Activated CD8-positive, alpha-beta T cell treated with anti-CD3 and anti-CD28 coated beads, Interleukin-2, amount 10 ng/mL, durations not matched to agents 7 days and 5 days (primary cell): ENCODE measurements at regions not wholly inside any gene's neighbourhood (a gene's known extent, or its start where the extent isn't known, plus 50 kb on each side); places are given as distances from the start of the nearest gene placed in this dataset.

ENCODE experiments used
- ATAC-seq: fragments of 150-1000 bp; cut with Tn5 transposase; one replicate; pipeline ENCODE4 v1.10.0; 2021; ENCODE audit warnings: moderate library complexity
- CTCF ChIA-PET: fragments of 350-600 bp; sonication (Branson Sonifier 250); formaldehyde crosslinking; loops from one replicate; lab custom pipeline; 2021; ENCODE audit warnings: antibody characterized with exemption; lab: Charles Lee
- POLR2A ChIA-PET: fragments of 350-600 bp; sonication (Branson Sonifier 250); formaldehyde crosslinking; loops from one replicate; lab custom pipeline; 2021; ENCODE audit warnings: antibody characterized with exemption; lab: Charles Lee
- DNase-seq: peaks from one replicate; pipeline ENCODE4 v3.0.0-alpha.2; 2020
- H3K27ac Mint-ChIP-seq: one replicate; pipeline ENCODE4 v1.8.0; 2021; ENCODE audit warnings: mild to moderate bottlenecking, mixed read lengths
- H3K27me3 Mint-ChIP-seq: one replicate; pipeline ENCODE4 v1.8.0; 2021; ENCODE audit warnings: low read depth, mixed read lengths
- H3K36me3 Mint-ChIP-seq: one replicate; pipeline ENCODE4 v1.8.0; 2021; ENCODE audit warnings: low read depth, mixed read lengths
- H3K4me1 Mint-ChIP-seq: one replicate; pipeline ENCODE4 v1.8.0; 2021; ENCODE audit warnings: low read depth, mixed read lengths
- H3K4me3 Mint-ChIP-seq: one replicate; pipeline ENCODE4 v1.8.0; 2021; ENCODE audit warnings: mild to moderate bottlenecking, mixed read lengths
- H3K9me3 Mint-ChIP-seq: one replicate; pipeline ENCODE4 v1.8.0; 2022; ENCODE audit warnings: mixed read lengths; ENCODE audit not compliant: insufficient read depth

DNA sequence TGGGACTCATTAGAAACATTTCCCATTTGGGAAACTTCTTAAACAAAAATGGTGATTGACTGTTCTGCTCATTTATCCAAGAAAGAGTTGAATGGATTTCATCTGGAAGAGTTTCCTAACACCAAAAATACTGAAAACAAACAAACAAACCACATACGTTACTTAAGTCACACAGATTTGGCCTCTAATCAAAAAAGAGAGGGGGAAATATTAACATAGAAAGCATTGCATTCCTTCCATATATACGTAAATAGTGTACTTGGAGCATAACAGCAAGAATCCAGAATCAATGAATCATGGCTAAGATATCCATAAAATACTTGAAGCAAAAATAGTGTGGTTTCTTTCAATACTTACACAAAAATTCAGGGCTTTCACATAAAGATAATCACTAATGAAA lies 189.8 kb upstream of the MAP3K1 start:
- Mint-ChIP-seq H3K27ac (no peak overlapping the region), H3K27me3 (peaks cover 7% of the 10 kb centered on the region), H3K9me3 (peaks cover 24% of the 10 kb centered on the region), H3K36me3 (peaks cover 10% of the 10 kb centered on the region), H3K4me1 (no peaks in the 10 kb centered on the region), H3K4me3 (no peak overlapping the region)
- ATAC-seq = no peak
- POLR2A ChIA-PET = no interaction called here
- DNase-seq = no peak
- CTCF ChIA-PET = no interaction called here

DNA sequence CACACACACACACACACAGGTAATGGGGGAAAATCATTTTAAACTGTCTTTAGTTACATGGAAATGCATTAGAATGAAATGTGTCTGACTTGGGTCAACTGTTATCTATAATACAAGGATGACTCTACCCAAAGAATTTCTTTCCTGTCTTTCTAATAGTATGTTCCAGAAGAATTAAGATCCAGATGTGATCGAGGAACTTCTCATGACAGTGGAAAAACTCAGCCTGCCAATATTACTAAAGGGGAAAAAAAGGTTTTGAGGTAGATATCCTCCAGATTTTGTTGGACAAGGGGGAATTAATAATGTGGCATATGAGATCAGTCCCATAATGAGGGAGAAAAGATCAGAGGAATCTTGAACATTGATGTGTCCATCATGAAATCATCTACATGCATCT lies 190.6 kb upstream of the MAP3K1 start:
- ATAC-seq (no peak), DNase-seq (no peak)
- ChIA-PET POLR2A (no interaction called here), CTCF (no interaction called here)
- no peaks in the 10 kb centered on the region for H3K4me1 Mint-ChIP-seq
- H3K27ac Mint-ChIP-seq = no peak overlapping the region
- H3K9me3 Mint-ChIP-seq = peaks cover 22% of the 10 kb centered on the region
- H3K27me3 Mint-ChIP-seq = peaks cover 6% of the 10 kb centered on the region
- H3K36me3 Mint-ChIP-seq = peaks cover 3% of the 10 kb centered on the region
- H3K4me3 Mint-ChIP-seq = no peak overlapping the region

- peaks cover 11% of the 10 kb centered on the region for H3K36me3 Mint-ChIP-seq
- ATAC-seq (no peak), DNase-seq (no peak)
- ChIA-PET POLR2A (no interaction called here), CTCF (interaction anchor here (1.1 kb wide), 1 partner anchor 191 kb away, joined by 3 read pairs; no protein-coding TSS in a partner anchor)
- H3K27ac Mint-ChIP-seq = no peak overlapping the region
- H3K4me1 Mint-ChIP-seq = no peaks in the 10 kb centered on the region
- peaks cover 6% of the 10 kb centered on the region for H3K27me3 Mint-ChIP-seq
- no peak overlapping the region for H3K4me3 Mint-ChIP-seq
- H3K9me3 Mint-ChIP-seq = peaks cover 18% of the 10 kb centered on the region
These were observed 193.2 kb upstream of the MAP3K1 start for GRCh38 chr5:56622141-56622540.

DNA sequence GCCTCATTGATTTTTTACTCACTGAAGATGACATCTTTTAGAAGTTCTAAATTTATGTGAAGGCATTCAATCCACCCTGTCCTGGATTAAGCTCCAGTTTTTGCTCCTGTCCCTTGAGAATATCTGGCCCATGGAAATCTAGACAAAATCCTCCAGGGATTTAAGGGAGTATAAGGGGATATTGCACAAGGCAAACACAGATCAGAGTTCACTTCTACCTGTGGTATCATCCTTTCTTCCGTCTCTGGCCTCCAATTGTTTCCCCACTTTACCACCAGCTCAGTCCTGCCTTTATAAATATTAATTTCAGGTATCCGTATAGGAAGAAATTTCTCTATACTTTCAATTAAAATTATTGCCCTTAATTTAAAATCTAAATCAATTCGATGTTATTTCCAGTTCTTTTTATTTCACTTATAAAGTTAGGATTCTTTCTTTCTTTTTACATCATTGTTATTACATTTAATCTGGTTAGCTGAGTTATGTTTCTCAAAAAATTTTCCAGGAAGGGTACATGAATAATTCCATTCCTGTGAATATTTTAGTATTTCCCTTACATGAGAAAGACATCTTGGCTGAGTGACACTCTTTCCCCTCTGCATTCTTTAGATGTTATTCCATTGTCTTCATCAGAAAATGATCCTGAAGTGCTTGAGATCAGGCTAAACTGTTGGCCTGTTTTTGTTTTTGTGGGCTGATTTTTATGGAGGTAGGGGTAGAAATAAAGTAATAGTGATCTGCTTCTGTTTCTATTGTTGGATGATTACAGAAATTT lies 194.3 kb upstream of the MAP3K1 start:
- Mint-ChIP-seq H3K27ac (no peak overlapping the region), H3K4me1 (peaks cover 8% of the 10 kb centered on the region), H3K4me3 (no peak overlapping the region), H3K36me3 (peaks cover 16% of the 10 kb centered on the region), H3K27me3 (peaks cover under 1% of the 10 kb centered on the region), H3K9me3 (peaks cover 14% of the 10 kb centered on the region)
- DNase-seq = no peak
- no peak for ATAC-seq
- ChIA-PET CTCF (no interaction called here), POLR2A (no interaction called here)

- ChIA-PET CTCF (no interaction called here), POLR2A (no interaction called here)
- no peak overlapping the region for H3K27ac Mint-ChIP-seq
- peaks cover 39% of the 10 kb centered on the region for H3K4me1 Mint-ChIP-seq
- no peak for ATAC-seq
- DNase-seq = no peak
- H3K9me3 Mint-ChIP-seq = peaks cover 18% of the 10 kb centered on the region
- no peak overlapping the region for H3K4me3 Mint-ChIP-seq
- H3K36me3 Mint-ChIP-seq = peaks cover 33% of the 10 kb centered on the region
- no peaks in the 10 kb centered on the region for H3K27me3 Mint-ChIP-seq
These were observed 197.4 kb upstream of the MAP3K1 start for GRCh38 chr5:56617998-56618397.

DNA sequence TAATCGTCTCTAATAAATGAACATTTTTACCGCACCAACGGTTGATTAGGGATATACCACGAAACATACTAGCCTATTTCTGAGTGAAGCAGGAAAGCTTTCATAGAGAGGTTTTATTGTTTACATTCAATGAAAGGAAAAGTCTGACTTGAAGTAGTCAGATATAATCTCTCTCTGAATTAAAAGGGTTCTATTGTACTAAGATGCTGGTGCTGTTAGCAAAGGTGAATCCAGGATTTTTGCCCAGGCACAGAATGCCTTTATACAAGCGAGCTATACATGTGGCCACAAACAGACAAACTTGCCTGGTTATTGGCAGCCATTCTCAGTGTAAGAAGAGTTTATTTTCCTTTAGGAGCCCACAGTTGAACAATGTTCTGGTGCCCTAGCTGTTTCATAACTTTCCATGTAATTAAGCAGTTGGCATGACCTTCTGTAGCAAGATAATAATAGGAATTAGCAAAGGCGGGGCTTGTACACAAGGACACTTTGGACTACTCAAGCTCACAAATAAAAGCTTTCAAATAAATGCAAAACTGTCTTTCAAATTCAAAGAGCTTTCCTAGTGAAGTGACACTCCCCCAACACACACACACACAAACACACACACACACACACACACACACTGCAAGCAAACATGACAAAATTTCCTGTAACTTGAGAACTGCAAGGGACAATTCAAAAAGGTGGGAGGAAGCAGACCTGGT lies 198.7 kb upstream of the MAP3K1 start:
- ChIA-PET CTCF (interaction anchor here (1.5 kb wide), 1 partner anchor 346 kb away, joined by 3 read pairs; no protein-coding TSS in a partner anchor), POLR2A (no interaction called here)
- DNase-seq (no peak), ATAC-seq (no peak)
- peaks cover 22% of the 10 kb centered on the region for H3K9me3 Mint-ChIP-seq
- no peak overlapping the region for H3K27ac Mint-ChIP-seq
- H3K4me3 Mint-ChIP-seq = no peak overlapping the region
- no peaks in the 10 kb centered on the region for H3K27me3 Mint-ChIP-seq
- H3K4me1 Mint-ChIP-seq = peaks cover 53% of the 10 kb centered on the region
- peaks cover 41% of the 10 kb centered on the region for H3K36me3 Mint-ChIP-seq

DNA sequence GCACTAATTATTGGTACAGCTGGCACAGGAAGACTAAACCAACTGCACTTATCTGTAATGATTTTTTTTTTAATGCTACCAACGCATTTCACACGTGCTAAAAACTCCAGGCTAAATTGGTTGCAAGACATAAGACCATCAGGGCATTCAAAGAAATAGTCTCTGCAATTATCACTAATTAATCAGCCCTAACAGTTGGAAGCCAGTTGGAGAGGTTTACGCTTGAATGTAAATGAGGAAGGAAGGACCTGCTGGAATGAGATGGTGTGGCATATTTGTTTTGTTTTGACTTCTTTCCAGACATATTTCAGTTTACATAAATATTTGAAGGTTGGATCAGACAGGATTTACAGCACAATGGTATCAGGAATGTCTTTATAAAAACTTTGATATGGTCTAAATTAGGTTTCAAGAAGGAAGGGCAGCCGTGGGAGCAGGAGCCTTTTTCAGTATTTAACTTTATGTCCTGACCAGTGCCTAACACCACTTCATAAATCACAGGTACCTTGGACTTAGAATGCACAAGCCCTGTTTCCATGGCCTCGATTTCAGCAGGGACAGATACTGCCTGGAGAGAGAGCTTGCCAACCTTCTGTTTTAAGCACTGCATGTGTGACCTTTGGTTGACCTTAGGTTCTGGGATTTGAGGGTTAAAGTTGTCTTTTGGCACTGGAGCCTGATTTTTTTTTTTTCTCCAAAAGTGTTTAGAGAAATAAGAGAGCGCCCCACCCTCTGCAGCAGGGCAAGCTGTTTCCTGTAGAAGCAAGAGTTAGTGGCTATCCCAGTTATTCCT lies 199.8 kb upstream of the MAP3K1 start:
- ChIA-PET CTCF (interaction anchor here (1.5 kb wide), 1 partner anchor 345 kb away, joined by 3 read pairs; no protein-coding TSS in a partner anchor), POLR2A (no interaction called here)
- Mint-ChIP-seq H3K36me3 (peaks cover 52% of the 10 kb centered on the region), H3K4me1 (peaks cover 63% of the 10 kb centered on the region), H3K4me3 (no peak overlapping the region), H3K9me3 (peaks cover 25% of the 10 kb centered on the region), H3K27me3 (no peaks in the 10 kb centered on the region), H3K27ac (no peak overlapping the region)
- ATAC-seq = no peak
- DNase-seq = no peak

DNA sequence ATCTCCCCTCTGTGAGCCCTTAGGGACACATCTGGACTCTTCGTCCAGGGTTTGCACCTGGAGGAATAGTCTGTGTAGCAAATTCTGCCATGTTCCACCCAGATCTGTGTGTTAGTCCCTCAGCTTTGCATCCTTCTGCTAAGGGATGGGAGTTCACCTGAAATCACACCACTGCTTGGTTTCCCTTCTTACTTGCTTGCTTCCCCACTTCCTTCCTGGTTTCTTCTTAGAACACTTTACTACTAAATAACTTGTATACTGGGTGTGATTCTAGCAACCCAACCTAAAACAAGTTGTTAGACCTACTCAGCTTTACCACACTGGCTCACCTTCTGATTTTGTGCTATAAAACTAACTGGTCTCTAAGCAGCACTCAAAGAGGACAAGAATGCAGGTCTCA lies 202.6 kb upstream of the MAP3K1 start:
- DNase-seq (peak; percentile 47), ATAC-seq (peak; percentile 88)
- Mint-ChIP-seq H3K27me3 (no peaks in the 10 kb centered on the region), H3K9me3 (peaks cover 20% of the 10 kb centered on the region), H3K4me1 (peaks cover 88% of the 10 kb centered on the region), H3K36me3 (peaks cover 54% of the 10 kb centered on the region), H3K27ac (peak overlapping the region; percentile 83), H3K4me3 (peak overlapping the region; percentile 58)
- CTCF ChIA-PET = no interaction called here
- POLR2A ChIA-PET = interaction anchor here (1.0 to 1.5 kb wide), 2 partner anchors 11 to 23 kb away, joined by 3 read pairs; no protein-coding TSS in a partner anchor

- no peak for DNase-seq
- peaks cover 54% of the 10 kb centered on the region for H3K36me3 Mint-ChIP-seq
- H3K4me1 Mint-ChIP-seq = peaks cover 92% of the 10 kb centered on the region
- ChIA-PET POLR2A (interaction anchor here (1.0 to 1.5 kb wide), 2 partner anchors 11 to 23 kb away, joined by 3 read pairs; no protein-coding TSS in a partner anchor), CTCF (no interaction called here)
- H3K9me3 Mint-ChIP-seq = peaks cover 20% of the 10 kb centered on the region
- H3K27me3 Mint-ChIP-seq = no peaks in the 10 kb centered on the region
- ATAC-seq = peak; percentile 5
- H3K4me3 Mint-ChIP-seq = peak overlapping the region; percentile 58
- H3K27ac Mint-ChIP-seq = peak overlapping the region; percentile 83
These were observed 203.0 kb upstream of the MAP3K1 start for GRCh38 chr5:56612353-56612752.

DNA sequence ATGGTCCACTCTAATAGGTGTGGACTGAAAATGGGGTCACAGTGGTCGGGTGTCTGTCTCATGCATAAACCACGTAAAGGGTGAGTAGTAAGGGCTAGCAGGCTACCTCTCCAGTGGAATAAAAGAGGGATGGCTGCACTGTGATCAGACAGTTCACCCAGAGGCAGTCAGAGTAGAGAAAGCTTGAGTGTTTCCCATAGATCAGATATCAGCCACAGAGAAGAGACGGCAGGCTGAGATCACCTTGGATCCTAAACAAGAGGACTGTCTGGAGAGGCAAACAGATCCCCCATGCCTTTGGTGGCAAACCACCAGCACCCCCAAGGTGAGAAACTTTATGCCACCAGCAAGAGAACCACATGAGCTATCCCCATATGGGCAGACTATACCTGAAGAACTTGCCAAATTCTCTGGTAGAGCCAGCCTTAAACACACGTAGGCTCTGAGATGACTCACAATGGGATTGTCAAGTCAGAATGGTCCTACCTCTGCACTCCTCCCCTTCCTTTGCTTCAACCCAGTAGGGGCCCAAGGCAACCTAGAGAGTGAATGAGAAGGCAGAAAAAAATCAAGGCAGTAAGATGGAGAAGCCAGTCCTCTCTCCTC lies 205.2 kb upstream of the MAP3K1 start:
- H3K4me1 Mint-ChIP-seq = peaks cover 84% of the 10 kb centered on the region
- CTCF ChIA-PET = no interaction called here
- DNase-seq = peak; percentile 32

GRCh38 chr5:56608217-56608925 lies 207.0 kb upstream of the MAP3K1 start:
- H3K9me3 Mint-ChIP-seq = peaks cover 13% of the 10 kb centered on the region
- ATAC-seq (no peak), DNase-seq (no peak)
- H3K27ac Mint-ChIP-seq = no peak overlapping the region
- peaks cover 66% of the 10 kb centered on the region for H3K4me1 Mint-ChIP-seq
- ChIA-PET POLR2A (interaction anchor here (0.6 kb wide), 1 partner anchor 10 kb away, joined by 4 read pairs; no protein-coding TSS in a partner anchor), CTCF (interaction anchor here (1.2 kb wide), 1 partner anchor 230 kb away, joined by 3 read pairs; no protein-coding TSS in a partner anchor)
- peaks cover 33% of the 10 kb centered on the region for H3K36me3 Mint-ChIP-seq
- no peak overlapping the region for H3K4me3 Mint-ChIP-seq
- H3K27me3 Mint-ChIP-seq = no peaks in the 10 kb centered on the region

More for the DNA sequence above, 205.2 kb upstream of the MAP3K1 start:
- POLR2A ChIA-PET = no interaction called here
- peaks cover 19% of the 10 kb centered on the region for H3K9me3 Mint-ChIP-seq
- peak overlapping the region; percentile 68 for H3K27ac Mint-ChIP-seq
- no peak overlapping the region for H3K4me3 Mint-ChIP-seq
- ATAC-seq = peak; percentile 58
- no peaks in the 10 kb centered on the region for H3K27me3 Mint-ChIP-seq
- peaks cover 45% of the 10 kb centered on the region for H3K36me3 Mint-ChIP-seq
